Fibroblast of skin of left biceps (primary cell): ENCODE measurements at regions not wholly inside any gene's neighbourhood (a gene's known extent, or its start where the extent isn't known, plus 50 kb on each side); places are given as distances from the start of the nearest gene placed in this dataset.
"Not testable (repeated sequence)": the region's sequence is repeated elsewhere in the genome, so short reads cannot be mapped to it uniquely, and the experiment has no call there.

Experiments
- DNase-seq, 2 experiments: peaks; one replicate each; pipeline ENCODE4 v3.0.0-alpha.2; 2013; ENCODE audit warnings: low read depth in 2 of 2

- no peak for DNase-seq
Observed at GRCh38 chr1:193931356-193931755, 744.9 kb upstream of the B3GALT2 start.

DNA sequence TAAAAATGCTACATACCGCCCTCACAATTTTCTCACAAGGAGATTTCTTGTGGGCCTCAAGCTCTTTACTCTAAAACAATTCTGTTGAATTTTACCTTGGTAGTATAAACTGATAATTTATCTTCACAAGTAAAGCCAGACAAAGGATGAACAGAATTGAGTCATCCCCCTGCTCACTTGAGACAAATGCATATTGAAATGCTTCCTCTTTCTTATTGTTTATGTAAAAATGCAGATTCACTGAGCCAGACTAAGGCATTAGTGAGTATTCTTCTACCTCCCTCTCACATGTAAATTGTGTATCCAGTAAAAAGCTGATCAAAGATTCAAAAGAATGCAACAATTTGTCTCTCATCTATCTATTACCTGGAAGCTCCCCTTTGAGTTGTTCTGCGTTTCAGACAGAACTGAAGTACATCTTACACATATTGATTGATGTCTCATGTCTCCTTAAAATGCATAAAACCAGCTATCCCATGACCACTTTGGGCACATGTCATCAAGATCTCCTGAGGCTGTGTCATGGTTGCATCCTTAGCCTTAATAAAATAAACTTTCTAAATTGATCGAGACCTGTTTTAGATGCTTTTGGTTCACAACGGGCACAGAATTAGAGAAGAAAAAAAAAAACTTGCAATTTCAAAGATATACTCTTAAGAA, 743.1 kb upstream of the B3GALT2 start:
- no peak for DNase-seq

- no peak for DNase-seq
Observed at GRCh38 chr1:193927550-193927949, 741.1 kb upstream of the B3GALT2 start.

DNA sequence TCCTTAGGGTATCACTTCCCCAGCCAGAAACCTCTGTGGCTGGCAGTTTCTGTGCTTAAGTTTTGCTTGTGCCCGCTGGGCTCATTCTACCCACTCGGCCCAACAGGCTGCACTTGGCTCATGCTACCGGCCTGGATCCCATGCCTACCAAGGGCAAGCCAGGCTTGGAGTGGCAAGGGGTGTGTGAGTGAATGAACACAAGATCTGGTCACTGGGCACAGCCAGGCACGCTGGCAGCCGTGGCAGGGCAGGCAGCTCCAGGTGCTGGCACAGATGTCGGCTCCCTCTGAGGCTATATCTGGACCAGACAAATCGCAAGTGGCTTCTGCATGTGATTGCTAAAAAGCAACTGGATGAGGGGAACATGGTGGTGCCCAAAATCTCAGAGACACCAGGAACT, 740.5 kb upstream of the B3GALT2 start:
- DNase-seq = no peak

- DNase-seq = no peak
Observed at GRCh38 chr1:193919827-193920226, 733.4 kb upstream of the B3GALT2 start.

DNA sequence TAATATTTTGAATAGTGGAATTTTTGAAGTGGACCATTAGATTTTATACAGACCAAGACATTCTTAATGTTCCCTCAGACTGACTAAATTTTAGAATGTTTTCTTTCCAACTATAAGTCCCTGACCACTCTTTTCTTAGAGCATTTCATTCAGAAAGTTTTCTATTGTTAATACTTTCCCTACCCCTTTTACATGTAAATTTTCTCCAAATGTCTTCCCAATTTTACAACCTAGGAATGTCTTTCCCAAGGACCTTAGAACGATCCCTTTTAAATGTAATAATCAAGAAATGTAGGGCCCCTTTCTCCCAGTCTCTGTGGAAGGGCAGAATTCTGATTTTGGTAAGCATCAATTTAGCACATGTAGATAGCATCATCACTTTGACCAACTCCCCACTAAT, 730.0 kb upstream of the B3GALT2 start:
- DNase-seq = no peak

DNA sequence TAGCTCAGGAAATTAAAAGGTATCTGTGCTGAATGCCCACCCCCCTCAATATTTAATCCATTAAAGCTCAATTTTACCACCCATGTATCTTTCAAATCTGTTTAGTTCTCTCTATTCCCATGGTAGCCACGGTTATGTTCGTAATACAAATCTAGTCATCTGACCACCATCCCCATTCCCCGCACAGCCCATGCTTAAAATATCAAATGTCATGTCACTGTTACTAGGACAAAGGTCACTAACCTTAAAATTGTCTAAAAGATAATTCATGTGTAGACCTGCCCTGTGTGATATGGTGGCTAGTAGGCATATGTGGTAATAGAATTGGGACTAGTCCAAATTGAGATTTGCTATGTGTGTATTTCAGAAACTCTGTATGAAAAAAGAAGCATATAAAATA, 728.5 kb upstream of the B3GALT2 start:
- DNase-seq = no peak

- DNase-seq = no peak
Observed at GRCh38 chr1:193909406-193910082, 723.1 kb upstream of the B3GALT2 start.

- DNase-seq = no peak
Observed at GRCh38 chr1:193905288-193906085, 719.1 kb upstream of the B3GALT2 start.

- DNase-seq = no peak
Observed at GRCh38 chr1:193891788-193892187, 705.4 kb upstream of the B3GALT2 start.

- peak in 1 of 2 experiments; percentile 3 for DNase-seq
Observed at GRCh38 chr1:193890935-193891334, 704.5 kb upstream of the B3GALT2 start.

GRCh38 chr1:193884848-193885558, 698.6 kb upstream of the B3GALT2 start:
- DNase-seq = no peak

DNA sequence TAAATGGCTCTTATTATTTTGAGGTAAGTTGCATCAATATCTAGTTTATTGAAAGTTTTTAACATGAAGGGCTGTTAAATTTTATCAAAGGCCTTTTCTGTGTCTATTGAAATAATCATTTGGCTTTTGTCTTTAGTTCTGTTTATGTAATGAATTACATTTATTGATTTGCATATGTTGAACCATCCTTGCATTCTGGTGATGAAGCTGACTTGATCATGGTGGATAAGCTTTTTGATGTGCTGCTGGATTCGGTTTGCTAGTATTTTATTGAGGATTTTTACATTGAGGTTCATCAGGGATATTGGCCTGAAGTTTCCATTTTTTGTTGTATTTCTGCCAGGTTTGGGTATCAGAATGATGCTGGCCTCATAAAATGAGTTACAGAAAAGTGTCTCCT, 691.5 kb upstream of the B3GALT2 start:
- DNase-seq = not testable (repeated sequence)

DNA sequence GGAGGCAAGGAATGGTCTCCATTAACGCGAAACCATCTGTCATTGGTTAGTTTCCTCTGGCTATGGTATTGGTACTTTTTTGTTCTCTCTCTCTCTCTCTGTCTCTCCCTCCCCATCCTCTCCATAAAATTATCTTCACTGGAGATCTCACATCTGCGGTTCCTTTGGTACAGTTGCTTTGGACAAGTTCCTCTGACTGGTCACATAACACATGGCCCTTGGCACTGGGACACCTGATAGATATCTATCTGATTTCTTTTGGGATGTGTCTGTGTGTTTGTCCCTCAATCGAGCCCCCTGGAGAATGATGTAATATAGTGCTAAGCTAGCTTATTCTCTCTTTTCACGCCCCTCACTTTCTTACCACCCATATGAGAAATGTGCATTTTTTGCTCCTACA, 682.0 kb upstream of the B3GALT2 start:
- DNase-seq = no peak

DNA sequence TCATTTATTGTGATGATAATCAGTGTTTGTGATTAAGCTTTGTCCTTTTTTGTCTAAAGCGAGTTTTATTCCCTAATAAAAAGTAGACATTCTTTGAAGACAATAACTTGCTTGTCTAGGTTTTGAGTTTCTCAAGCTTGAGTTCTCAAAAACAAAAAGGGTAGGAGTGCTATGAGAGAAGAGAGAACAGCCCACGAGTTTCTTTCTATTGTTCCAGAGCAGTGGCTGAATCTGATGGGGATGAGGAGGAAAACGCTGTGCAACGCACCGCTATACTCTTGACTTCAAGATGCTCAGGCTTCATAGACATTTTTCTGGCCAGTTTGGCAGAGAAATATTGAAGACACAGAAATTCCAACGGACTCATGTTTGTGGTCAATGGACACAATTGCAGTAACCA, 669.8 kb upstream of the B3GALT2 start:
- no peak for DNase-seq

DNA sequence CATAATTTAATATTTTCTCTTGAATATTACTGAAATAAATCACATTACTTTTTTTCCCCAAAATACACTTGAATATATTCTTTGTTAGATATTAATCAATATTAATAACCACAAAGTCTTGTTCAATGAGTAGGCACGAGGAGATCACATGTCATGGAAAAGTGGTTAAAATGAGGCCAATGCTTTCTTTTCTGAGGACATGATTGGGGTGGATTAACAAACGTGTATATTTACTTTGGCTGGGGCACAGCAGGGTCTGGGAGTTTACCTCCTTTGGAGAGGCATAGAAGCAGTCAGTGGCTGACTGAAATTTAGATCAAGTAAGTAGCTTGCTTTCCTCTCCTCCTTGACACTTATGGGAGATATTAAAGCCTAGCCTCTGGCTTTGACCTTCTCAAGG, 664.3 kb upstream of the B3GALT2 start:
- DNase-seq = no peak

DNA sequence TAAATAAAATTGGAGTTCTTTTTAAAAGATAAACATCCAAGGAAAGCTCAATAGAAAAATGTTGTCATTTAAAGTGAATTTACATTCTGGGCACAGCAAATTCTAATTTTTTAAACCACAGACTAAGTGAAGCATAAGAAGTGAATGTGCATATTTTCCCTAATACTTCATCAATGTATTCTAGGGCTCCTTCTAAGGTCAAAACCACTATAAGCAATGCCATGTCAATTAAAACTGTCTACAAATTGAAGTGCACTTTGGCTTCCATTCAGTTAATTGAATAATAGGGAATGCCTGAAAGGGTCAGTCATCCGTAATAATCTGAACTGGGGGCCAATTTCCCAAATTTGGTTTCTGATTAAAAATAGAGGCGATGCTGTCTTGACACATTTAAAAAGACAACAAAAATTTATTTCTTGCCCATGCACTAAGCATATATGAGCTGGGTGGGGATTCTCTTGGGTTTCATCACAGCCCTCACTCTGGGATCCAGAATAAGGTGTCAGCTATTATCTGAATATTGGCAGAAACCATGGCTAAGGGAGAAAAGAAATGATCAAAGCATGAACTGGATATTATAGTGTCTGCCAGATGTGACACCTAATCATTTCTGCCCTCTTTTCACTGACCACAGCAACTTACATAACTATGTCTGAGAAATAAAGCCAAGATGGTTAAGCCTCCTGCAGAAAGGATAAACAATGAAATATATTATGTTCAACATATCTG, 660.6 kb upstream of the B3GALT2 start:
- peak in 1 of 2 experiments; percentile 5 for DNase-seq

DNA sequence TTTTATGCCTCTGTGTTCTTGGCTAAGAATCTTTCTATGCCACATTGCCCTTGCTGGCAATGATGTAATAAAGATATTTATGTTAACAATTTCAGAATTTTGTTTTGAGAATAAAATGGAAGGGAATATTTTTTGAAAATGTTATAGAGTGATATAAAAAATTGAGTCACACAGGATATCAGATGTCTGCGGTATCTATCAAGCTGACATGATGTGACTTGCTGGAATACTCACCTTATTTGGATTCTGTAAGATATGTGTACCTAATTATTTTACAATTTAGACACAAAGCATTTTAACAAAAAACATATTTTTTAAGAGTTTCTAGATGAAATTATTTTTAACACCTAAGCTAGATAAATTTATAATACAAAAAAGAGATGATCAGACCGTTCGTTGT, 660.0 kb upstream of the B3GALT2 start:
- DNase-seq = no peak

GRCh38 chr1:193841857-193842256, 655.4 kb upstream of the B3GALT2 start:
- DNase-seq = peak in 1 of 2 experiments; percentile 10

GRCh38 chr1:193831465-193831864, 645.1 kb upstream of the B3GALT2 start:
- no peak for DNase-seq

- no peak for DNase-seq
Observed at GRCh38 chr1:193827516-193827915, 641.1 kb upstream of the B3GALT2 start.
